WTC11 (cell line): ENCODE measurements at regions not wholly inside any gene's neighbourhood (a gene's known extent, or its start where the extent isn't known, plus 50 kb on each side); places are given as distances from the start of the nearest gene placed in this dataset.

Source experiments
- ATAC-seq: fragments of 200-7000 bp; cut with Tn5 transposase; 2 replicates; pipeline ENCODE4 v1.10.0; 2021; ENCODE audit warnings: mild to moderate bottlenecking, moderate library complexity
- CTCF ChIA-PET: fragments of 300-600 bp; sonication (Branson Sonifier 250); formaldehyde crosslinking; loops from one replicate; lab custom pipeline; 2021; ENCODE audit warnings: antibody characterized with exemption; lab: Charles Lee
- POLR2A ChIA-PET: fragments of 350-600 bp; sonication (Branson Sonifier 250); formaldehyde crosslinking; loops from one replicate; lab custom pipeline; 2021; ENCODE audit warnings: antibody characterized with exemption; lab: Charles Lee
- DNase-seq: peaks from one replicate; pipeline ENCODE4 v3.0.0; 2021; ENCODE audit warnings: low spot score
- H3K27ac Mint-ChIP-seq: 2 replicates; pipeline ENCODE4 v1.8.0; 2021; ENCODE audit warnings: mixed read lengths
- H3K27me3 Mint-ChIP-seq: 2 replicates; pipeline ENCODE4 v1.8.0; 2021; ENCODE audit warnings: low read depth, mild to moderate bottlenecking, moderate library complexity, mixed read lengths
- H3K36me3 Mint-ChIP-seq: 2 replicates; pipeline ENCODE4 v1.8.0; 2021; ENCODE audit warnings: mixed read lengths
- H3K4me1 Mint-ChIP-seq: 2 replicates; pipeline ENCODE4 v1.8.0; 2022; ENCODE audit warnings: mixed read lengths
- H3K4me3 Mint-ChIP-seq: 2 replicates; pipeline ENCODE4 v1.8.0; 2021; ENCODE audit warnings: mild to moderate bottlenecking, moderate library complexity, mixed read lengths
- H3K9me3 Mint-ChIP-seq: 2 replicates; pipeline ENCODE4 v1.8.0; 2021; ENCODE audit warnings: mixed read lengths
- ATF2 ChIP-seq: sonication (generic); formaldehyde crosslinking; IDR thresholded peaks from 2 replicates; pipeline ENCODE4 v1.8.1; 2022; ENCODE audit warnings: low read depth, missing genetic modification reagents, borderline replicate concordance
- ATF6 ChIP-seq: sonication (generic); formaldehyde crosslinking; IDR thresholded peaks from 2 replicates; pipeline ENCODE4 v1.8.1; 2023; ENCODE audit warnings: mild to moderate bottlenecking, missing genetic modification reagents
- ESRRA ChIP-seq: sonication (generic); formaldehyde crosslinking; IDR thresholded peaks from 2 replicates; pipeline ENCODE4 v1.8.1; 2022; ENCODE audit warnings: mild to moderate bottlenecking, missing genetic modification reagents, borderline replicate concordance
- FOXJ3 ChIP-seq: sonication (generic); formaldehyde crosslinking; IDR thresholded peaks from 2 replicates; pipeline ENCODE4 v1.9.0; 2021; ENCODE audit warnings: missing genetic modification reagents, mild to moderate bottlenecking, borderline replicate concordance
- HMGA2 ChIP-seq: fragments of 250-450 bp; sonication (Bioruptor Pico); IDR thresholded peaks from 2 replicates; pipeline ENCODE4 v1.4.0; 2021; ENCODE audit warnings: mild to moderate bottlenecking, moderate library complexity
- JAZF1 ChIP-seq: fragments of 250-450 bp; sonication (Bioruptor Pico); IDR thresholded peaks from 2 replicates; pipeline ENCODE4 v1.9.0; 2021; ENCODE audit warnings: moderate library complexity, mild to moderate bottlenecking, inconsistent platforms
- NFYB ChIP-seq: sonication (generic); formaldehyde crosslinking; conservative IDR thresholded peaks from 2 replicates; pipeline ENCODE4 v1.8.0; 2022; ENCODE audit warnings: low read depth, missing genetic modification reagents
- NR3C1 ChIP-seq: sonication (generic); formaldehyde crosslinking; conservative IDR thresholded peaks from 2 replicates; pipeline ENCODE4 v1.8.1; 2023; ENCODE audit warnings: low read depth, mild to moderate bottlenecking, missing genetic modification reagents
- PRDM15 ChIP-seq: sonication (generic); formaldehyde crosslinking; IDR thresholded peaks from 2 replicates; pipeline ENCODE4 v1.8.0; 2022; ENCODE audit warnings: missing genetic modification reagents
- SMAD4 ChIP-seq: sonication (generic); formaldehyde crosslinking; IDR thresholded peaks from 2 replicates; pipeline ENCODE4 v1.8.0; 2022; ENCODE audit warnings: mild to moderate bottlenecking, missing genetic modification reagents
- SP1 ChIP-seq: sonication (generic); formaldehyde crosslinking; conservative IDR thresholded peaks from 2 replicates; pipeline ENCODE4 v1.8.1; 2022; ENCODE audit warnings: missing genetic modification reagents
- TEAD1 ChIP-seq: sonication (generic); formaldehyde crosslinking; IDR thresholded peaks from 2 replicates; pipeline ENCODE4 v1.8.0; 2022; ENCODE audit warnings: mild to moderate bottlenecking, missing genetic modification reagents
- TP53 ChIP-seq: sonication (generic); formaldehyde crosslinking; IDR thresholded peaks from 2 replicates; pipeline ENCODE4 v1.8.1; 2023; ENCODE audit warnings: mild to moderate bottlenecking, missing genetic modification reagents
- ZNF219 ChIP-seq: sonication (generic); formaldehyde crosslinking; IDR thresholded peaks from 2 replicates; pipeline ENCODE4 v1.8.0; 2023; ENCODE audit warnings: missing genetic modification reagents, mild to moderate bottlenecking, borderline replicate concordance
- ZNF263 ChIP-seq: sonication (generic); formaldehyde crosslinking; IDR thresholded peaks from 2 replicates; pipeline ENCODE4 v1.8.1; 2022; ENCODE audit warnings: low read depth, mild to moderate bottlenecking, moderate library complexity, missing genetic modification reagents
- ZNF281 ChIP-seq: sonication (generic); formaldehyde crosslinking; IDR thresholded peaks from 2 replicates; pipeline ENCODE4 v1.8.0; 2023; ENCODE audit warnings: mild to moderate bottlenecking, missing genetic modification reagents
- ZNF423 ChIP-seq: fragments of 250-450 bp; sonication (Bioruptor Pico); IDR thresholded peaks from 2 replicates; pipeline ENCODE4 v2.1.2; 2022; ENCODE audit warnings: mild to moderate bottlenecking, moderate library complexity
- ZNF425 ChIP-seq: fragments of 250-450 bp; sonication (Bioruptor Pico); conservative IDR thresholded peaks from 2 replicates; pipeline ENCODE4 v1.9.0; 2021; ENCODE audit warnings: mild to moderate bottlenecking
- ZNF671 ChIP-seq: fragments of 250-450 bp; sonication (Bioruptor Pico); IDR thresholded peaks from 2 replicates; pipeline ENCODE4 v1.8.0; 2021; ENCODE audit warnings: mild to moderate bottlenecking
- ZSCAN18 ChIP-seq: fragments of 250-450 bp; sonication (Bioruptor Pico); IDR thresholded peaks from 2 replicates; pipeline ENCODE4 v2.1.2; 2022; ENCODE audit warnings: mild to moderate bottlenecking, moderate library complexity

GRCh38 chr12:103102225-103102744, 144.8 kb downstream of the ASCL1 start:
- POLR2A ChIA-PET = no interaction called here
- no peak for ATAC-seq

GRCh38 chr12:103105971-103106597, 148.6 kb downstream of the ASCL1 start:
- POLR2A ChIA-PET = no interaction called here
- H3K4me3 Mint-ChIP-seq = no peak overlapping the region
- H3K27ac Mint-ChIP-seq = no peak overlapping the region
- no peaks in the 10 kb centered on the region for H3K4me1 Mint-ChIP-seq
- DNase-seq (no peak), ATAC-seq (no peak)
- no peaks in the 10 kb centered on the region; the same call in 1 of the 2 replicates for H3K9me3 Mint-ChIP-seq
- CTCF ChIA-PET = no interaction called here
- H3K36me3 Mint-ChIP-seq = no peaks in the 10 kb centered on the region
- H3K27me3 Mint-ChIP-seq = no peaks in the 10 kb centered on the region
- no peak for TF ChIP-seq ZSCAN18 (CRISPR knock-in tag)
- TF ChIP-seq TP53 = no peak
- TF ChIP-seq ZNF671 = no peak
- no peak for TF ChIP-seq TEAD1 (CRISPR knock-in tag)
- no peak for TF ChIP-seq ZNF423 (CRISPR knock-in tag)
- no peak for TF ChIP-seq ESRRA (CRISPR knock-in tag)
- no peak for TF ChIP-seq PRDM15 (CRISPR knock-in tag)
- TF ChIP-seq ATF6 (CRISPR knock-in tag) = no peak
- TF ChIP-seq ZNF219 (CRISPR knock-in tag) = no peak
- no peak for TF ChIP-seq HMGA2 (CRISPR knock-in tag)
- TF ChIP-seq SMAD4 (CRISPR knock-in tag) = no peak
- no peak for TF ChIP-seq ZNF281
- TF ChIP-seq ATF2 (CRISPR knock-in tag) = no peak
- TF ChIP-seq NFYB (CRISPR knock-in tag) = no peak

More at GRCh38 chr12:103102225-103102744, 144.8 kb downstream of the ASCL1 start:
- Mint-ChIP-seq H3K4me3 (no peak overlapping the region), H3K36me3 (no peaks in the 10 kb centered on the region), H3K27me3 (no peaks in the 10 kb centered on the region), H3K27ac (no peak overlapping the region), H3K4me1 (0 out of 2 replicates have a peak, but pooled peaks cover 2% of the 10 kb centered on the region), H3K9me3 (no peaks in the 10 kb centered on the region; the same call in 1 of the 2 replicates)
- DNase-seq = no peak
- no peak for TF ChIP-seq HMGA2 (CRISPR knock-in tag)
- no peak for TF ChIP-seq ZNF425 (CRISPR knock-in tag)
- no peak for TF ChIP-seq NR3C1
- no peak for TF ChIP-seq ZNF263 (CRISPR knock-in tag)
- no peak for TF ChIP-seq FOXJ3 (CRISPR knock-in tag)
- TF ChIP-seq SP1 = no peak
- TF ChIP-seq JAZF1 (CRISPR knock-in tag) = no peak
- CTCF ChIA-PET = no interaction called here
